HepG2 (cell line): ENCODE measurements at regions not wholly inside any gene's neighbourhood (a gene's known extent, or its start where the extent isn't known, plus 50 kb on each side); places are given as distances from the start of the nearest gene placed in this dataset.
A peak's percentile ranks its signal among the peaks of the same experiment; 100 is the strongest.

Experiments used
- ATAC-seq: fragments of 200-7000 bp; cut with Tn5 transposase; 3 replicates; pipeline ENCODE4 v1.9.1; 2020; ENCODE audit warnings: mild to moderate bottlenecking, moderate library complexity
- BruUV-seq: library from RNA; stranded (reverse); fragments of 400-500 nt; replicated peaks from 2 replicates; lab custom pipeline; 2021; lab: Mats Ljungman, UMichigan
- CTCF ChIA-PET: fragments of 300-600 bp; formaldehyde crosslinking; extraction: SDS; loops from one replicate; lab custom pipeline; 2021; ENCODE audit warnings: low total read pairs, inconsistent platforms, low intra/inter-chr PET ratio; lab: Yijun Ruan, JAX
- POLR2A ChIA-PET: fragments of 350-600 bp; sonication (Branson Sonifier 250); formaldehyde crosslinking; loops from one replicate; lab custom pipeline; 2020; ENCODE audit warnings: antibody characterized with exemption, inconsistent platforms; lab: Yijun Ruan, JAX
- DNase-seq: peaks from one replicate; pipeline ENCODE4 v3.0.0-alpha.2; 2015; ENCODE audit warnings: low spot score
- FAIRE-seq: peaks from 3 replicates; lab custom pipeline; 2011; peaks lifted over from hg19 to GRCh38; lab: Jason Lieb, UNC
- H2AFZ ChIP-seq: one replicate; pipeline ENCODE4 v1.6.1; 2011; ENCODE audit warnings: low read length, inconsistent platforms
- H3K27ac ChIP-seq: fragments of 300-600 bp; 3 replicates; pipeline ENCODE4 v1.8.0; 2011; ENCODE audit warnings: mixed run types, mild to moderate bottlenecking, mixed read lengths, low read length, inconsistent platforms; ENCODE audit not compliant: insufficient read depth; ENCODE audit errors: extremely low read length
- H3K27me3 ChIP-seq, 2 experiments: fragments of 200-600 bp in 1 of 2; 2 replicates in 1 of 2; 3 replicates in 1 of 2; pipeline versions ENCODE4 v1.6.0 to v1.8.0; 2011; ENCODE audit warnings: low read length in 2 of 2, mild to moderate bottlenecking in 2 of 2, moderate library complexity in 2 of 2, inconsistent platforms in 1 of 2; ENCODE audit not compliant: insufficient read depth in 2 of 2, control insufficient read depth in 1 of 2
- H3K36me3 ChIP-seq, 2 experiments: fragments of 200-600 bp in 1 of 2; replicated peaks in 1 of 2; 2 replicates in 1 of 2; 3 replicates in 1 of 2; pipeline versions ENCODE4 v1.5.1 to v1.8.0; 2011; ENCODE audit warnings: low read length in 2 of 2, inconsistent platforms in 1 of 2; ENCODE audit not compliant: insufficient read depth in 2 of 2, control insufficient read depth in 1 of 2
- H3K4me1 ChIP-seq: 2 replicates; pipeline ENCODE4 v1.5.1; 2012; ENCODE audit warnings: low read length, inconsistent platforms; ENCODE audit not compliant: insufficient read depth
- H3K4me2 ChIP-seq: 2 replicates; pipeline ENCODE4 v1.6.0; 2011; ENCODE audit warnings: low read depth, low read length, inconsistent platforms
- H3K4me3 ChIP-seq, 3 experiments: fragments of 200-600 bp in 1 of 3; sonication (generic), shearing (Covaris generic) in 1 of 3; replicated peaks in 1 of 3; 2 replicates each; pipeline ENCODE4 v1.5.1; 2011 to 2016; ENCODE audit warnings: low read length in 3 of 3, inconsistent platforms in 2 of 3, low read depth in 2 of 3, mild to moderate bottlenecking in 2 of 3, control low read depth in 1 of 3, mixed read lengths in 1 of 3; ENCODE audit not compliant: insufficient read depth in 1 of 3
- H3K79me2 ChIP-seq: one replicate; pipeline ENCODE4 v1.6.1; 2011; ENCODE audit warnings: low read length, inconsistent platforms; ENCODE audit not compliant: insufficient read depth
- H3K9ac ChIP-seq: 2 replicates; pipeline ENCODE4 v1.6.0; 2011; ENCODE audit warnings: mild to moderate bottlenecking, low read depth, low read length, inconsistent platforms; ENCODE audit not compliant: insufficient read depth
- H3K9me3 ChIP-seq: 2 replicates; pipeline ENCODE4 v1.5.1; 2012; ENCODE audit warnings: mild to moderate bottlenecking, low read length
- H4K20me1 ChIP-seq: 2 replicates; pipeline ENCODE4 v1.6.0; 2011; ENCODE audit warnings: inconsistent platforms, mild to moderate bottlenecking, low read length, moderate library complexity; ENCODE audit not compliant: insufficient read depth
- ATM ChIP-seq: fragments of 450-650 bp; IDR thresholded peaks from 2 replicates; pipeline ENCODE4 v1.7.1; 2017; ENCODE audit warnings: mild to moderate bottlenecking, borderline replicate concordance
- MTERF4 ChIP-seq: sonication (generic); formaldehyde crosslinking; IDR thresholded peaks from 2 replicates; pipeline ENCODE4 v1.8.0; 2023; ENCODE audit warnings: mild to moderate bottlenecking, missing genetic modification reagents
- MTF2 ChIP-seq: sonication (generic); formaldehyde crosslinking; IDR thresholded peaks from 2 replicates; pipeline ENCODE4 v1.5.0; 2020; ENCODE audit warnings: missing genetic modification reagents, borderline replicate concordance
- SMAD9 ChIP-seq: sonication (generic); formaldehyde crosslinking; IDR thresholded peaks from 2 replicates; pipeline ENCODE4 v1.5.1; 2020; ENCODE audit warnings: mild to moderate bottlenecking, missing genetic modification reagents
- SMYD3 ChIP-seq: sonication (generic); formaldehyde crosslinking; IDR thresholded peaks from 2 replicates; pipeline ENCODE4 v1.8.1; 2023; ENCODE audit warnings: mild to moderate bottlenecking, missing genetic modification reagents
- TAF1 ChIP-seq: sonication (generic); formaldehyde crosslinking; IDR thresholded peaks from 2 replicates; pipeline ENCODE4 v1.4.0; 2020; ENCODE audit warnings: missing genetic modification reagents
- TEAD2 ChIP-seq: sonication (generic); formaldehyde crosslinking; IDR thresholded peaks from 2 replicates; pipeline ENCODE4 v1.9.0; 2021; ENCODE audit warnings: missing genetic modification reagents
- ZNF121 ChIP-seq: sonication (generic); formaldehyde crosslinking; IDR thresholded peaks from 2 replicates; pipeline ENCODE4 v1.5.0; 2020; ENCODE audit warnings: mild to moderate bottlenecking, missing genetic modification reagents
- ZNF234 ChIP-seq: sonication (generic); formaldehyde crosslinking; conservative IDR thresholded peaks from 2 replicates; pipeline ENCODE4 v1.5.1; 2020; ENCODE audit warnings: mild to moderate bottlenecking, missing genetic modification reagents
- ZNF607 ChIP-seq: sonication (generic); formaldehyde crosslinking; IDR thresholded peaks from 2 replicates; pipeline ENCODE4 v1.5.1; 2020; ENCODE audit warnings: missing genetic modification reagents, mild to moderate bottlenecking, borderline replicate concordance
- WGBS: methylation state at CpG from one replicate; pipeline ENCODE4 v1.1.6; 2017; ENCODE audit warnings: low lambda C conversion rate; 5-methylcytosine and 5-hydroxymethylcytosine counted together
- in situ Hi-C: cut with HindIII; loops from 2 replicates; pipeline ENCODE4 v1.10.0; 2017; ENCODE audit warnings: low pct_unique_long_range_greater_than_20kb; ENCODE audit not compliant: extremely low pct_ligation_motif_present
- intact Hi-C: fragments of 100-400 bp; cut with micrococcal nuclease; formaldehyde crosslinking; loops from one replicate; pipeline ENCODE4 v1.10.0; 2022; ENCODE audit not compliant: unreplicated experiment
- TF ChIP-seq, protein P1 (sequence below): sonication (generic); formaldehyde crosslinking; conservative IDR thresholded peaks from 2 replicates; pipeline ENCODE4 v1.8.1; 2023; ENCODE audit warnings: missing genetic modification reagents

GRCh38 chr16:22628994-22629393, 118.3 kb downstream of the NPIPB5 start:
- Histone ChIP-seq H3K27me3 (peaks cover 2 to 45% of the 10 kb centered on the region in 2 experiments; a peak in 3 of 5 replicates), H3K4me1 (no peaks in the 10 kb centered on the region), H4K20me1 (no peaks in the 10 kb centered on the region), H3K4me3 (no peak overlapping the region), H3K27ac (no peak overlapping the region), H3K79me2 (no peaks in the 10 kb centered on the region), H2AFZ (no peak overlapping the region), H3K9me3 (no peaks in the 10 kb centered on the region), H3K4me2 (no peak overlapping the region), H3K36me3 (no peaks in the 10 kb centered on the region), H3K9ac (no peak overlapping the region)
- no TSS peak for BruUV-seq
- 11% methylated on average over 2 of the region's 2 CpGs for WGBS
- in situ Hi-C loops (no loop called here), intact Hi-C loops (no loop called here)
- ATAC-seq (no peak), DNase-seq (no peak), FAIRE-seq (no peak)
- no peak for TF ChIP-seq SMAD9
- TF ChIP-seq TAF1 (CRISPR knock-in tag), result no peak
- TF ChIP-seq ZNF121 (CRISPR knock-in tag), result peak; percentile 29; the same call in 1 of the 2 replicates
- TF ChIP-seq ZNF607 (CRISPR knock-in tag), result 0 out of 2 replicates have a peak, but pooled peaks have one; percentile 29
- no peak for TF ChIP-seq TEAD2 (CRISPR knock-in tag)
- ChIA-PET CTCF (no interaction called here), POLR2A (no interaction called here)

DNA sequence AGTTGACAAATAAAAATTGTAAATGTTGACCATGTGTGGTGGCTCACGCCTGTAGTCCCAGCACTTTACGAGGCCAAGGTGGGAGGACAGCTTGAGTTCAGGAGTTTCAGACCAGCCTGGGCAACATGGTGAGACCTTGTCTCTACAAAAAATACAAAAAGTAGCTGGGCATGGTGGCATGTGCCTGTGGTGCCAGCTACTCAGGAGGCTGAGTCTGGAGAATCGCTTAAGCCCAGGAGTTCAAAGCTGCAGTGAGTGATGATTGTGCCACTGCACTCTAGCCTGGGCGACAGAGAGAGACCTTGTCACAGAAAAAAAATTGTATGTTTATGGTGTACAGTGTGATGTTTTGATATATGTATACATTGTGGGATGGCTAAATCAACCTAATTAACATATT, 119.6 kb downstream of the NPIPB5 start:
- Histone ChIP-seq H2AFZ (no peak overlapping the region), H3K9ac (no peak overlapping the region), H3K79me2 (no peaks in the 10 kb centered on the region), H3K27ac (no peak overlapping the region), H3K36me3 (no peaks in the 10 kb centered on the region), H4K20me1 (no peaks in the 10 kb centered on the region), H3K9me3 (no peaks in the 10 kb centered on the region), H3K27me3 (peaks cover 2 to 32% of the 10 kb centered on the region in 2 experiments; a peak in 2 of 5 replicates), H3K4me3 (no peak overlapping the region), H3K4me1 (no peaks in the 10 kb centered on the region), H3K4me2 (no peak overlapping the region)
- in situ Hi-C loops, result no loop called here
- FAIRE-seq (no peak), DNase-seq (no peak), ATAC-seq (no peak)
- ChIA-PET CTCF (no interaction called here), POLR2A (no interaction called here)
- intact Hi-C loops, result loop anchor here (10.0 kb wide), 1 partner anchor 1055 kb away; no protein-coding TSS in a partner anchor
- BruUV-seq, result no TSS peak
- WGBS, result 29% methylated on average over 4 of the region's 4 CpGs
- 0 out of 2 replicates have a peak, but pooled peaks have one; percentile 36 for TF ChIP-seq ZNF607 (CRISPR knock-in tag)
- no peak for TF ChIP-seq SMYD3 (CRISPR knock-in tag)
- TF ChIP-seq ATM, result no peak
- 0 out of 2 replicates have a peak, but pooled peaks have one; percentile 57 for TF ChIP-seq ZNF234
- TF ChIP-seq MTF2 (CRISPR knock-in tag), result 0 out of 2 replicates have a peak, but pooled peaks have one; percentile 52
- no peak for TF ChIP-seq MTERF4
- TF ChIP-seq, protein P1, sequence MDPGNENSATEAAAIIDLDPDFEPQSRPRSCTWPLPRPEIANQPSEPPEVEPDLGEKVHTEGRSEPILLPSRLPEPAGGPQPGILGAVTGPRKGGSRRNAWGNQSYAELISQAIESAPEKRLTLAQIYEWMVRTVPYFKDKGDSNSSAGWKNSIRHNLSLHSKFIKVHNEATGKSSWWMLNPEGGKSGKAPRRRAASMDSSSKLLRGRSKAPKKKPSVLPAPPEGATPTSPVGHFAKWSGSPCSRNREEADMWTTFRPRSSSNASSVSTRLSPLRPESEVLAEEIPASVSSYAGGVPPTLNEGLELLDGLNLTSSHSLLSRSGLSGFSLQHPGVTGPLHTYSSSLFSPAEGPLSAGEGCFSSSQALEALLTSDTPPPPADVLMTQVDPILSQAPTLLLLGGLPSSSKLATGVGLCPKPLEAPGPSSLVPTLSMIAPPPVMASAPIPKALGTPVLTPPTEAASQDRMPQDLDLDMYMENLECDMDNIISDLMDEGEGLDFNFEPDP (CRISPR knock-in tag), result 0 out of 2 replicates have a peak, but pooled peaks have one; percentile 42
